ENCODE measurements at regions not wholly inside any gene's neighbourhood (a gene's known extent, or its start where the extent isn't known, plus 50 kb on each side); places are given as distances from the start of the nearest gene placed in this dataset.
"Not testable (repeated sequence)": the region's sequence is repeated elsewhere in the genome, so short reads cannot be mapped to it uniquely, and the experiment has no call there.

GRCh38 chr2:186991766-186992417, 142.9 kb upstream of the ZSWIM2 start:
- DNase-seq (ENCODE audit: low read depth, low spot score) = no peak

GRCh38 chr2:186984966-186985365, 136.0 kb upstream of the ZSWIM2 start:
- DNase-seq (ENCODE audit: low read depth, low spot score) = no peak

GRCh38 chr2:186984481-186984880, 135.5 kb upstream of the ZSWIM2 start:
- no peak for DNase-seq (ENCODE audit: low read depth, low spot score)

DNA sequence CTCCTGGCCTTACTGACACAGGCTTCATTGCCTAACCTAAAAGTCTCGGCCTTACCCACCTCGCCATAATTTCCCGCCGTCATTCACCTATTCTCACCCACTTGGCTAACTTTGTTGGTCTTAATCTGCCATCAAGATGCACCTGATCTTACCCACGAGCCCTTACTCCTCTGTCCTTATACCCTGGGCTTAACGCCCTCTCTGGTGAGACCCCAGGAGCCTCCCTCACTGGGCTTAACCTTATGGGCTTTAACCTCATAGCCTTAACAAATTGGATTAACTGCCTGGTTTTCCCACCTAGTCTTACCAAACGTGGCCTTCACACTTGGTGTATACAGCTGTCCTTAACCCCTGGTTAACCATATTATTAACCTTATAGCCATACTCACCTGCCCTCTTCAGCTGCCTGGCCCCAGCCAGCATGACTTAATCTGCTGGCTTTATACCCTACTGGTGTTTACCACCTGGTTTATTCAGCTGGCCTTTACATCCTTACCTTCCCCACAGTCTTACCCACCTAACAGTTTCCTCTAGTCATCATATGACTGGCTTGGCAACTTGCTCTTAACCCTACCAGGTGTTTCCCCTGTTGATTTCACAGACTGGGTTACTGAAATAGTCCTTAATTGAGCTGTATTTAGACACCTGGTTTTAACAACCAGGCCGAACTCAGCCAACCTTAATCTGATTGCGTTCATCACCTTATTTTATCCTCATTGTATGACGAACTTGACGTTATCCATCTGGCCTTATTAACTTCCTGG, 132.0 kb upstream of the ZSWIM2 start:
- no peak for DNase-seq (ENCODE audit: low read depth, low spot score)

DNA sequence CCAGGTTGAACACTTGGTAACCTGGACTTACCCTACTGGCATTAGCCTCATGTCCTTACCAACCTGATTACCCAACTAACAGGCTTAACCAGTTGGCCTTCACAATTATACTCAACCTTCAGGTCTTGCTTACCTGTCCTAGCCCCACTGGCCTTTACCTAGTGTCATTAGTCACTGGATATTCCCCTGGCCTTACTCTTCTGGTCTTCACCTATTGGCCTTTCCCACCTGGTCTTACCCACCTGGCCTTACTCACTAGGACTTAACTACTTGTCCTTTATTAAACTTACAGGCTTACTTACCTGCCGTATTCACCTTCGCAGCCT, 131.1 kb upstream of the ZSWIM2 start:
- no peak for DNase-seq (ENCODE audit: low read depth, low spot score)

DNA sequence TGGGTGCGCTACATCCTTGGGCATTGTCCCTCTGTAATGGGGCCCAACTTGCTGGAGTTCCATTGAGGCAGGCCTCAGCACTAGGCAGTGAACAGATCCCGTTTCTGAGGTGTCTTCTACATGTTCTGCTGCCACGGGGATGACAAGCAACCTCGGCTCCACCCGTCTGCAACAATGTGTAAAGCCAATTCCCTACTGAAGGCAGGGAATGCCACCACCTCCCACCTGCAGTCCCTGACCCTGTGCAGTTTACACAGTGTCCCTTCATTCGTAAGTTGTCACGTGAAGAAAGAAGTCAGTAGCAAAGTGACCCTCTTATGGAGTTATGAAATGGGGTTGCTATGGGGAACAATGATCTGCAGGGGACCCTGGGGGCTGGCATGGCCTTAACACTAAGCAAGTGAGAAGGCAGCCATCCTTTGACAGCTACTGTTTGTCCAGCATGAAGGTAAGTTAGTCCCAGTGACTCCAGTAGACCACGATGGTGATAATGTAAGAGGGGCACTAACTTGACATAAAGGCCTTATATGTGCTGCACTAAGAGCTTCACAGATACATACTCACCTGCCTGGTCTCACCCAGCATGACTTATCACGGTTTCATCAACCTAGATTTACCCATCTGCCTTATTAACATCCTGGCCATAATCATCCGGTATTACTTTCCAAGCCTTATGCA, 130.6 kb upstream of the ZSWIM2 start:
- no peak for DNase-seq (ENCODE audit: low read depth, low spot score)

DNA sequence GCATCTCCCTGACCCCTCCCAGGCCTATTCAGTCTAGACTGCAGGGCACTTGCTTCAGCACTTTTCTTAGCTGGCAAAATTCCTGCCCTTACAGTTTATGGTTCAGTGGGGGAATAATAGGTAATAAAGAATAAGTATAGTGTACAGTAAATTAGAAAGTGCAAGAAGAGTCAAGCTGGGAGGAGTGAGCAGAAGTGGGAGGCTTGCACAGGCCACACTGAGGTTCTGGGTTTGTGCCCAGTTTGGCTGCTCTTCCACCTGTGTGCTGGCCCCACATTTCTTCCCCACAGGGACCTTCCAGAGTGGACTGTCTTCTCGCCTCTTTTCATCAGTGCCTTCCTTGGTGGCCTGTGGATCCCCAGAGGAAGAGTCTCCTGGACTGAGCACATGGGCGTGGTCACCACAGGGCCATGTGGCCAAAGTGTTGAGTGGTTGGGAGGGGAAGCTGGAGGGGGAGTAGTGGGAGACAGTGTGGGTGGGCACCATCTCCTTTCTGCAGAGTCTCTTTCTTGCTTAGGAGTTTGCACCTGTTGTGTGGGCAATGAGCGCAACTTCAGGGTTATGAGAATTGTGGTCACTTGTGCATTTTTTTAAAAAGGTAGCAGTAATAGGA, 128.6 kb upstream of the ZSWIM2 start:
- no peak for DNase-seq (ENCODE audit: low read depth, low spot score)

DNA sequence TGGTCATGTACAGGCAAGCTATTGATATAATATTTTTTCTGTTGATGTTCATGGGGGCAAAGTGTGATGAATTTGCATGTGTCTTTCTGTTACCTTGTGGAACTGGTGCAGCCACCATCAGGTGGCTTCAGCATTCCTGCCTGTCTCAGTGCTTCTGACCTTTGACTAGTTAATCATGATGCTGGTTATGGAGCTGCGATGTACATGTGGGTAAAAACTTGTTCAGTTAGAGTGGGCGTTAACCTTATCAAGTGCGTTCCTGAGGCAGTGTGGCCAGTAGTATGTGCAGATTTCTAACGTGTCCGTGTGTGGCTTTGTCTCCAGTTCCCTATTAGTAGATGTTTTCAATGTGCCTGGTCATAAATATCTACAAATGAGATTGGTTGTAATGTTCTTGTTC, 127.4 kb upstream of the ZSWIM2 start:
- no peak for DNase-seq (ENCODE audit: low read depth, low spot score)

GRCh38 chr2:186972281-186972970, 123.5 kb upstream of the ZSWIM2 start:
- no peak for DNase-seq (ENCODE audit: low read depth, low spot score)

DNA sequence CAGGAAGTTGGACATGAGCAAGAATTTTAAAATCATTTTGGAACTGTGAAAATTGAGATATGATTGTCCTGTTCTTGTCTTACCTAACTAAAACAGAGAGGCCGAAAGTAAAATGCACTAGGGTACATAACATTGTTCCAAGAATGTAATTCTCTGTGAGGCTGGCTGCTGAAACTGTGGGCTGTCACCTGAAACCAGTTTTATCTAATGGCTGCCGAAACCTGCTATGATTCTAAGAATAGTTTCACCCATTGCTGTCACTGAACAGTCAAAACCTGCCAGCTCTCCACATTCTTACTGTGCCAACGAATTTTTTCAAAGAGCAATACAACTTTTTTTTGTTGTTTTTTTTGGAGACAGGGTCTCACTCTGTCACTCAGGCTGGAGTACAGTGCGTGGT, 119.3 kb upstream of the ZSWIM2 start:
- DNase-seq (ENCODE audit: low read depth, low spot score) = no peak

- no peak for DNase-seq (ENCODE audit: low read depth, low spot score)
These were observed 117.0 kb upstream of the ZSWIM2 start for GRCh38 chr2:186966015-186966414.

DNA sequence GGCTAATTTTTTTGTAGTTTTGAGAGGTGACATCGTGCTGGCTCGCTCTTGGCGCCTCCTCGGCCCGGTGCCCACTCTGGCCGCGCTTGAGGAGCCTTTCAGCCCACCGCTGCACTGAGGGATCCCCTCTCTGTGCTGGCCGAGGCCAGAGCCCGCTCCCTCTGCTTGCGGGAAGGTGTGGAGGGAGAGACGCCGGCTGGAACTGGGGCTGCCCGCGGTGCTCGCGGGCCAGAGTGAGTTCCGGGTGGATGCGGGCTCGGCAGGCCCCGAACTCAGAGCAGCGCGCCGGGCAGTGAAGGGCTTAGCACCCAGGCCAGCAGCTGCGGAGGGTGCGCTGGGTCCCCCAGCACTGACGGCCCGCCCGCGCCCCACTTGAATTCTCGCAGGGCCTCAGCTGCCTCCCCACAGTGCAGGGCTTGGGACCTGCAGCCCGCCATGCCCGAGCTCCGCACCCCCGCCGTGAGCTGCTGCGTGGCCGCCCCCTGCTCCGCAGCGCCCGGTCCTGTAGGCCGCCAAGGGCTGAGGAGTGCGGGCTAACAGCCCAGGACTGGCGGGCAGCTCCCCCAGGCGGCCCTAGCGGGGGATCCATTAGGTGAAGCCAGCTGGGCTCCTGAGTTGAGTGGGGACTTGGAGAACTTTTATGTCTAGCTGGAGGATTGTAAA, 113.2 kb upstream of the ZSWIM2 start:
- DNase-seq (ENCODE audit: low read depth, low spot score) = no peak

DNA sequence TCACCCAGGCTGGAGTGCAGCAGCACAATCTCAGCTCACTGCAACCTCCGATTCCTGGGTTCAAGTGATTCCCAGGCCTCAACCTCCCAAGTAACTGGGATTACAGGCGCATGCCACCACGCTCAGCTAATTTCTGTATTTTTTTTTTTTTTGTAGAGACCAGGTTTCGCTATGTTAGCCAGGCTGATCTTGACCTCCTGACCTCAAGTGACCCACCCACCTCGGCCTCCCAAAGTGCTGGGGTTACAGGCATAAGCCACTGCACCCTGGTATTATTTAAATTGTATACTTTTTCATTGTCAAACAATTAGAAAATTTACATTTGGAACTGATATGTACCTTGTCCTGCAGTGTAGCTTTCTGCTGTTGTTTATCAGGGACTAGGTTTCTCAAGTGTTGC, 111.3 kb upstream of the ZSWIM2 start:
- DNase-seq (ENCODE audit: low read depth, low spot score) = not testable (repeated sequence)

GRCh38 chr2:186959486-186959885, 110.5 kb upstream of the ZSWIM2 start:
- no peak for DNase-seq (ENCODE audit: low read depth, low spot score)

DNA sequence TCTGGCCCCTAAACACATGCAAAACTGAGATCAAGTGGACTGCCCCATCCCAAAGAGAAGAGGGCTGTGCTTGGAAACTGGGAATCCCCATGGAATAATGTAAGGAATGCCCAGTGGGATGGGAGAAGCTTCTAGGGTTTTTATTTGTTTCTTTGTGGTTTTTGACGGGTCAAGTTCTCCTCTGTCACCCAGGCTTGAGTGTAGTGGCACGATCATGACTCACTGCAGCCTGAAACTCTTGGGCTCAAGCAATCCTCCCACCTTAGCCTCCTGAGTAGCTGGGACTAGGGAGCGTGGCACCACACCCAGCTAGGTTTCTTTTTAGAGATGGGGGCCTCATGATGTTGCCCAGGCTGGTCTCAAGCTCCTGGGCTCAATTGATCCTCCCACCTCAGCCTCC, 101.7 kb upstream of the ZSWIM2 start:
- no peak for DNase-seq (ENCODE audit: low read depth, low spot score)

- DNase-seq (ENCODE audit: low read depth, low spot score) = no peak
These were observed 100.8 kb upstream of the ZSWIM2 start for GRCh38 chr2:186949726-186950256.

GRCh38 chr2:186947516-186947915, 98.5 kb upstream of the ZSWIM2 start:
- no peak for DNase-seq (ENCODE audit: low read depth, low spot score)

DNA sequence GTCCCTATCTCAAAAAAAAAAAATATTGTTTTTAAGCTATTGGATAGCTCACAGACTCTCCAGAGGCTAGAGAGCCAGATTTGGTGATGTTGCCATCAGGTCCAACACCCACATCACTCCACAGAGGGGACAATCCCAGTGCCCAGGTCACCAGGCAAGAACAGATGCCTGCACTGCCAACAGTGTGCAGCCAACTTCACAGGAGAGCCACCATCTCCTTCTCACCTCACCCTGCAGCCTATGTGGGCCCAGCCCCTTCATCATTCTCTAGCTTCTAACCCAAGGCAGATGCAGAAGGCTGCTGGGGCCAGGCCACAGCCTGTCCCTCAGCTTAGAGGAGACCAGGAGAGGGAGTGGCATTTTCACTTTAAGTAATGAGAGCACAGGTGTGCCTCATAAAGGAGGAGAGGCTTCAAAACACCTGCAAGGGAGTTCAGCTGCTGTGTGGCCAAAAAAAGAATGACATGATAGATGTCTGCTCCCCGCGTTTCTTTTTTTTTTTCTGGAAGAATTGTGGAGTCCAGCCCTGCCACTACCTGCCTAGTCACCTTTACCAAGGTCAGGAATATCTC, 98.0 kb upstream of the ZSWIM2 start:
- no peak for DNase-seq (ENCODE audit: low read depth, low spot score)

DNA sequence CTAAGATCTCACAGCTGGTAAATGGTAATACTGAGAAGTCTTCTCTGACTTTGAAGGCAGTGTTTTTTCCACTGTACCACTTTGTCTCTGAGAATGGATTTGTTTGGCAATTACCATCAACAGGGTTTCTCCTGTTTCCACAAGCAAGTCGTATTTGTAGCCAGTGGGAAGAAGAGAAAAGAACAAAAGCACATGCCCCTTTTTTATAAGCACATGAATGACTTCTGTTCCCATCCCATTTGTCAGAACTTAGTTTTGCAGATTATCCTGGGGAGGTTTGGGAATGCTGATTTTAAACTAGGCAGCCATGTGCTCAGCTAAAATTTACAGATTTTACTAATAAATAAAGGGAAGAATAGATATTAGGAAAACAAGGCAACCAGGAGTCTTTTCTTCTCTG, 92.9 kb upstream of the ZSWIM2 start:
- DNase-seq (ENCODE audit: low read depth, low spot score) = no peak

- DNase-seq (ENCODE audit: low read depth, low spot score) = no peak
These were observed 91.5 kb upstream of the ZSWIM2 start for GRCh38 chr2:186940463-186940862.

DNA sequence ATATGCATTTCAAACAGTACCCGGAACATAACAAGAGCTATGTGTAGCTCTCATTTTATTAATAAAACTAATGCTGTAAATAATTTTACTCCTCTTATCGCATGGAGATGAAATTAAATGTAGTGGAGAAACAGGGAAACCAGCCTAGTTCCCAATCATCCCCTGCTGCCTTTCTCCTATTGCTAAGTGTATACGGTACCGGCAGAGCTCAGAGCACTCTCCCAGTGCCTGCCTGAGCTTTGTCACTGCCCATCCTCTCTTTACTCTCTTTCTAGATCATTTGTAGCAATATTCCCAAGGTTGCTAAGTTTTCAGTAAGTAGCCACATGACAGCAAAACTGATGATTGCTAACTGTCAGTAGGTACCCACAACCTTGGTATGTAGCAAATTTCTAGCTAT, 85.5 kb upstream of the ZSWIM2 start:
- no peak for DNase-seq (ENCODE audit: low read depth, low spot score)

Data from iPS DF 19.7 (cell line).